ENCODE measurements at regions not wholly inside any gene's neighbourhood (a gene's known extent, or its start where the extent isn't known, plus 50 kb on each side); places are given as distances from the start of the nearest gene placed in this dataset.

DNA sequence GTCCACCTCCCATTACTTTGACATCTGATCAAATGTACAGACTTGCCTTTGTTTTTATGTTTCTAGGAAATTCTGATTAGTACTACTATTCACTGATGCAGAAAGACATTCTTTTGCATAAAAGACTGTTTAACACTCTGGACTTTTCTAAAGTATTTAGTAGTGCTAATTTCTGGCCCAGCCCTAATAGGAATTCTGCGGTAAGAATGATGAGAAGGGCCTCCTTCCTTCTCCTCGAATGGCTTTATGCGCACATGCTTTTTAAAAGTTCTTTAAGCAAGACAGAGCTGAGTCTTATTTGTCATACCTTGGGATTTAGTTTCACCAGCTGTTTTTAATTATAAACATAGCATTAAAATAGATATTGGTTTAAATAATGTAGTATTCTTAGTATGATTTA lies 192.3 kb upstream of the RBMS3 start:
- 93 to 97% (median 94%) methylated on average over 3 of the region's 3 CpGs for WGBS, 4 donors
- ATAC-seq (no peak), DNase-seq (no peak)
- Histone ChIP-seq H3K4me1 (no peaks in the 10 kb centered on the region), H3K36me3 (no peaks in the 10 kb centered on the region), H3K27ac (no peak overlapping the region), H3K9me3 (peaks cover 0 to 10% (median 0%) of the 10 kb centered on the region in 12 donors), H3K4me3 (no peak overlapping the region), H3K27me3 (no peaks in the 10 kb centered on the region)
- intact Hi-C loops (cut with DNase I) = no loop called here
- no peak for TF ChIP-seq POLR2A (IDR thresholded peaks at IDR 0.05)
- TF ChIP-seq, protein P1, sequence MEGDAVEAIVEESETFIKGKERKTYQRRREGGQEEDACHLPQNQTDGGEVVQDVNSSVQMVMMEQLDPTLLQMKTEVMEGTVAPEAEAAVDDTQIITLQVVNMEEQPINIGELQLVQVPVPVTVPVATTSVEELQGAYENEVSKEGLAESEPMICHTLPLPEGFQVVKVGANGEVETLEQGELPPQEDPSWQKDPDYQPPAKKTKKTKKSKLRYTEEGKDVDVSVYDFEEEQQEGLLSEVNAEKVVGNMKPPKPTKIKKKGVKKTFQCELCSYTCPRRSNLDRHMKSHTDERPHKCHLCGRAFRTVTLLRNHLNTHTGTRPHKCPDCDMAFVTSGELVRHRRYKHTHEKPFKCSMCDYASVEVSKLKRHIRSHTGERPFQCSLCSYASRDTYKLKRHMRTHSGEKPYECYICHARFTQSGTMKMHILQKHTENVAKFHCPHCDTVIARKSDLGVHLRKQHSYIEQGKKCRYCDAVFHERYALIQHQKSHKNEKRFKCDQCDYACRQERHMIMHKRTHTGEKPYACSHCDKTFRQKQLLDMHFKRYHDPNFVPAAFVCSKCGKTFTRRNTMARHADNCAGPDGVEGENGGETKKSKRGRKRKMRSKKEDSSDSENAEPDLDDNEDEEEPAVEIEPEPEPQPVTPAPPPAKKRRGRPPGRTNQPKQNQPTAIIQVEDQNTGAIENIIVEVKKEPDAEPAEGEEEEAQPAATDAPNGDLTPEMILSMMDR (IDR thresholded peaks at IDR 0.05) = no peak

DNA sequence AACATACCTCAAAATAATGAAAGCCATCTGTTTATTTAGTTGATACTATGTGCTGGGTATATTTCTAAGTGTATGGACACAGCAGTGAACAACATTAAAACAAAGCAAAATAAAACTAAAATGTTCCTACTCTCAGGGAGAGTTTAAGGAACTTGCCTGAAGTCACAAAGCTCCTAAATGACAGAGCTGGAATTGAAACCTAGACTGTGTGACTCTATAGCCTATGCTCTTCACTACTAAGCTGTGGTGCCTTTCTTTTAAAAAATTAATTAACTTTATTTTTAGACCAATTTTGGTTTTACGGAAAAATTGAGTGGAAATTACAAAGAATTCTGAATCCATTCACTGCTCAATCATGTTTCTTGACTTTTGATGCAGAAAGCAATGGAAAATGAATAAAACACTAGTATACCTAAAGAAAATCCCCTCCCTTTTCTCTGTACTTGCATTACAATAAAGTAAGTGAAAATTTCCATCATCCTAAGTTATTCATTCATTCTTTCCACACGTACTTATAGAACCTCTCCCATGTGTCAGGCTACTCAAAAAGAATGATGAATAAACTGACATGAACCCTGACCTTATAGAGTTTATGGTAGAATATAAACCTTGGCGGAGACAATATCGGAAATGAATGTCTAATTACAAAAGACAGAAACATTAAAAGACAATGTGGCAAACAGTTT lies 189.8 kb upstream of the RBMS3 start:
- no peaks in the 10 kb centered on the region for H3K36me3 ChIP-seq
- peaks cover 0 to 18% (median 0%) of the 10 kb centered on the region in 12 donors for H3K9me3 ChIP-seq
- no peak overlapping the region for H3K27ac ChIP-seq
- no peak for TF ChIP-seq POLR2A (IDR thresholded peaks at IDR 0.05)
- TF ChIP-seq, protein P1 (IDR thresholded peaks at IDR 0.05) = no peak
- ATAC-seq (no peak), DNase-seq (no peak)
- H3K4me1 ChIP-seq = no peaks in the 10 kb centered on the region
- no peaks in the 10 kb centered on the region for H3K27me3 ChIP-seq
- H3K4me3 ChIP-seq = no peak overlapping the region
- intact Hi-C loops (cut with DNase I) = no loop called here
- 85 to 92% (median 89%) methylated on average over 4 of the region's 4 CpGs for WGBS, 4 donors

DNA sequence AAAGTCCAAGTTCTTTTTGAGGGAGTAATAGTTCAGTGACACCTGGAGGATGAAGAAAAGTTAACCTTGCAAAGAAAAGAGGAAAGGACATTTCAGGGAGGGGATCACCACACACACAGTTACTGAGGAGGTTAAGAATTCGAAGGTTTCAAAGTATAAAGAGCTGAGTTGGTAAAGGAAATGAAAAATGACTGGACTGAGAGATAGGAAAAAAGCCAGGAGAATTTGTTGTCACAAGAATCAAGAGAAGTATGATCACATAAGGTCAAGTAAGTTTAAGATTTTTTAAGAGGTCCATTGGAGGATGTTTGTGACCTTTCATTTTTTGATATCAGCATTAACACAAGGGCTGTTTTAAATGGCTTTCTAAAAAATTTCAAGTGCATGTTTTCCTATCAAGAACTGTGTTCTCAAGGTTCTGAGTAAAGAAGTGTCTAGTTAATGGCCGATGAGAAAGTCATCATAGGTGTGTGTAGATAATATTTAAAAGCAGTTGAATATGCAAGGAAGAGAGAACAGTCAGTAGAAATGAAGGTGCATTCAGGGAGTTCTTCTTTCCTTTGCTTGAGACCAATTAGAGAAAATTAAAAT lies 189.2 kb upstream of the RBMS3 start:
- Histone ChIP-seq H3K36me3 (no peaks in the 10 kb centered on the region), H3K27ac (no peak overlapping the region), H3K4me1 (no peaks in the 10 kb centered on the region), H3K9me3 (peaks cover 0 to 25% (median 1%) of the 10 kb centered on the region in 12 donors), H3K4me3 (no peak overlapping the region), H3K27me3 (no peaks in the 10 kb centered on the region)
- TF ChIP-seq, protein P1 (IDR thresholded peaks at IDR 0.05) = no peak
- no peak for TF ChIP-seq POLR2A (IDR thresholded peaks at IDR 0.05)
- WGBS, 4 donors = 68 to 81% (median 76%) methylated on average over 2 of the region's 2 CpGs
- DNase-seq (no peak), ATAC-seq (no peak)
- intact Hi-C loops (cut with DNase I) = no loop called here

DNA sequence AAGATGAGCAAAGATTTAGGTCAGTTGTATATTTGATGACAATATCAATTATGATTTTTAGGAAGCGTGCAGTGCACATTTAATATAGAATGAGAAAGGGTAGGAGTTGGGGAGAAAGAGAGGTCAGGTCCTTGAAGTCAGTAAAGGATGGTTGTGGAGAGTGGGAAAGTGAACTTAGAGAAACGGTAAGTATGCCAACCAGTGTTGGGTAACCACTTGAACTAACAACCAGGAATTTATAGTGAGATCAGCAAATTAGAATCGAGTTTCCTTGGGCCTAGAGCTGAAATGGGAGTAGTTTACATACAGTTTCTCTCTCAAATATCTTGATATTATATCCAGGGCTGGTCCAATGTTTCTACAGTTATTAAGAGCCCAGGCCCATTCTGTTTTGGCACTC lies 188.5 kb upstream of the RBMS3 start:
- Histone ChIP-seq H3K4me3 (no peak overlapping the region), H3K27me3 (no peaks in the 10 kb centered on the region), H3K27ac (no peak overlapping the region), H3K4me1 (no peaks in the 10 kb centered on the region), H3K36me3 (no peaks in the 10 kb centered on the region), H3K9me3 (peaks cover 0 to 31% (median 4%) of the 10 kb centered on the region in 12 donors)
- TF ChIP-seq POLR2A (IDR thresholded peaks at IDR 0.05) = no peak
- TF ChIP-seq, protein P1 (IDR thresholded peaks at IDR 0.05) = no peak
- DNase-seq (no peak), ATAC-seq (no peak)
- intact Hi-C loops (cut with DNase I) = no loop called here
- WGBS, 4 donors = 53 to 72% (median 60%) methylated on average over 3 of the region's 3 CpGs

All from heart left ventricle (tissue), 16 donors.